ENCODE measurements at regions not wholly inside any gene's neighbourhood (a gene's known extent, or its start where the extent isn't known, plus 50 kb on each side); places are given as distances from the start of the nearest gene placed in this dataset.

- Mint-ChIP-seq H3K36me3 (ENCODE audit: low read depth) (peaks cover 5% of the 10 kb centered on the region; the same call in 1 of the 2 replicates), H3K4me1 (ENCODE audit: low read depth) (no peaks in the 10 kb centered on the region), H3K9me3 (peaks cover 47% of the 10 kb centered on the region), H3K27ac (no peak overlapping the region), H3K27me3 (ENCODE audit: insufficient read depth) (0 out of 2 replicates have a peak, but pooled peaks cover 4% of the 10 kb centered on the region), H3K4me3 (no peak overlapping the region)
- TF ChIP-seq CTCF (IDR thresholded peaks at IDR 0.05) = no peak
- DNase-seq = no peak
These were observed 216.9 kb upstream of the PPP2R2D start for GRCh38 chr10:131683941-131684340.

DNA sequence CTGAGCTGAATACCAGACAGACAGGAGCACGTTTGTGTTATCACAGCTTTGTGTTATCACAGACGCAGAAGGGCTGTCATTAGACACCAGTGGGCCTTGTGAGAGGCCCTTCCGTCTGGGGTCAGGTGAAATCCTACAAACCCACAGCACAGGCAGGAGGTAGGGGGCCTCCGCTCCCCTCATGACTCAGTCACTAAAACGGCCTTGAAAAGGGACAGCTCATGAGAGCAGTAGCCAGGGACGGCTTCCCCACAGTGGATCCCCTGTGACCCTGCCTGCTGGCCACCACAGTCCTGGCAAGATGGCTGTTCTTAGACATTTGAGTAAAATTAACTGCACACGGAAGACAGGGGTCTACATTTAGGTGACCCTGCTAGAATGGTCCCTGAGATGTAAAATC, 215.8 kb upstream of the PPP2R2D start:
- Mint-ChIP-seq H3K9me3 (peaks cover 40% of the 10 kb centered on the region), H3K36me3 (ENCODE audit: low read depth) (peaks cover 6% of the 10 kb centered on the region; the same call in 1 of the 2 replicates), H3K27me3 (ENCODE audit: insufficient read depth) (0 out of 2 replicates have a peak, but pooled peaks cover 4% of the 10 kb centered on the region), H3K4me1 (ENCODE audit: low read depth) (no peaks in the 10 kb centered on the region), H3K4me3 (no peak overlapping the region), H3K27ac (no peak overlapping the region)
- no peak for TF ChIP-seq CTCF (IDR thresholded peaks at IDR 0.05)
- no peak for DNase-seq

DNA sequence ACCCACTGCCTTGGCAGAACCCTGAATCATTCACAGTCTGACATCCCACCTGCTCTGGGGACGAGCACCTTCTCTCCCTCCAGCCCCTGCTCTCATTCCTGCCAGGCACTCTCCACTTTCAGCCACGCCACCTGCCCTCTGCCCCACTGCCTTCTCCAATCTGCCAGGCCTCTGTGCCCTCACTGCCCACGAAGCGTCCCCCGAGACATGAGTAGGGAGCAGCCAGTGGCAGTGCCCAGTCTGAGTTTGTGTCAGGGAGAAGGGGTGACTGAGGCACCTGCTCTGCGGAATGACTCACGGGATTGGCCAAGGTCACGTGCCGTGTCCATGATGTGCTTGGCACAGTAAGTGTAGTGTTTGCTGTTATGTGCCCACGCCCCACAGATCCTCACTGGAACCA, 215.2 kb upstream of the PPP2R2D start:
- H3K27ac Mint-ChIP-seq = no peak overlapping the region

GRCh38 chr10:131686781-131687420, 213.9 kb upstream of the PPP2R2D start:
- Mint-ChIP-seq H3K9me3 (peaks cover 51% of the 10 kb centered on the region), H3K4me3 (no peak overlapping the region), H3K36me3 (ENCODE audit: low read depth) (peaks cover 12% of the 10 kb centered on the region), H3K27ac (no peak overlapping the region), H3K27me3 (ENCODE audit: insufficient read depth) (0 out of 2 replicates have a peak, but pooled peaks cover 4% of the 10 kb centered on the region), H3K4me1 (ENCODE audit: low read depth) (no peaks in the 10 kb centered on the region)
- DNase-seq = no peak
- TF ChIP-seq CTCF (IDR thresholded peaks at IDR 0.05) = no peak

More for the DNA sequence above, 215.2 kb upstream of the PPP2R2D start:
- Mint-ChIP-seq H3K4me1 (ENCODE audit: low read depth) (no peaks in the 10 kb centered on the region), H3K27me3 (ENCODE audit: insufficient read depth) (0 out of 2 replicates have a peak, but pooled peaks cover 4% of the 10 kb centered on the region), H3K4me3 (no peak overlapping the region), H3K36me3 (ENCODE audit: low read depth) (peaks cover 12% of the 10 kb centered on the region; the same call in 1 of the 2 replicates), H3K9me3 (peaks cover 43% of the 10 kb centered on the region)
- DNase-seq = no peak
- TF ChIP-seq CTCF (IDR thresholded peaks at IDR 0.05) = no peak

- H3K4me3 Mint-ChIP-seq = no peak overlapping the region
- no peak overlapping the region for H3K27ac Mint-ChIP-seq
- DNase-seq = no peak
- H3K4me1 Mint-ChIP-seq (ENCODE audit: low read depth) = no peaks in the 10 kb centered on the region
- H3K9me3 Mint-ChIP-seq = peaks cover 54% of the 10 kb centered on the region
- H3K36me3 Mint-ChIP-seq (ENCODE audit: low read depth) = peaks cover 12% of the 10 kb centered on the region
- 0 out of 2 replicates have a peak, but pooled peaks cover 4% of the 10 kb centered on the region for H3K27me3 Mint-ChIP-seq (ENCODE audit: insufficient read depth)
- TF ChIP-seq CTCF (IDR thresholded peaks at IDR 0.05) = no peak
These were observed 212.5 kb upstream of the PPP2R2D start for GRCh38 chr10:131688304-131688703.
